ENCODE measurements at regions not wholly inside any gene's neighbourhood (a gene's known extent, or its start where the extent isn't known, plus 50 kb on each side); places are given as distances from the start of the nearest gene placed in this dataset.

GRCh38 chr16:55938126-55938525 is 63.0 kb upstream of the CES5A start:
- no peak for DNase-seq

GRCh38 chr16:55933038-55933437 is 57.9 kb upstream of the CES5A start:
- DNase-seq, result no peak

GRCh38 chr16:55930036-55930435 is 54.9 kb upstream of the CES5A start:
- no peak for DNase-seq

- no peak for DNase-seq
Measured at GRCh38 chr16:55929181-55929580, 54.0 kb upstream of the CES5A start.

- DNase-seq, result no peak
Measured at GRCh38 chr16:55925242-55925641, 50.1 kb upstream of the CES5A start.

Measured in fibroblast of skin of right quadriceps (primary cell).